Ovary (tissue), 7 donors: ENCODE measurements at regions not wholly inside any gene's neighbourhood (a gene's known extent, or its start where the extent isn't known, plus 50 kb on each side); places are given as distances from the start of the nearest gene placed in this dataset.

ENCODE experiments used
- DNase-seq, 5 donors: peaks; one replicate each; pipeline ENCODE4 v3.0.0-alpha.2; 2019 to 2020
- H3K27ac ChIP-seq, 2 donors: fragments of 200-600 bp; one replicate each; pipeline versions ENCODE4 v1.5.1 to v1.8.0; 2019 to 2022
- H3K27me3 ChIP-seq: fragments of 200-600 bp; one replicate; pipeline ENCODE4 v1.8.0; 2022
- H3K36me3 ChIP-seq: fragments of 200-600 bp; sonication (generic); one replicate; pipeline ENCODE4 v1.5.1; 2019
- H3K4me1 ChIP-seq: one replicate; pipeline ENCODE4 v1.8.1; 2013; ENCODE audit warnings: mild to moderate bottlenecking, moderate library complexity; ENCODE audit not compliant: insufficient read depth
- H3K4me3 ChIP-seq: fragments of 200-600 bp; sonication (generic); one replicate; pipeline ENCODE4 v1.5.1; 2017
- H3K9me3 ChIP-seq, 2 donors: fragments of 200-600 bp in 1 of 2; sonication (generic) in 1 of 2; one replicate each; pipeline versions ENCODE4 v1.5.1 to v1.8.1; 2013 to 2019; ENCODE audit warnings: mild to moderate bottlenecking in 1 of 2, moderate library complexity in 1 of 2
- EP300 ChIP-seq: sonication (generic); formaldehyde crosslinking; IDR thresholded peaks from one replicate; pipeline ENCODE4 v1.6.1; 2017; ENCODE audit warnings: antibody characterized with exemption
- POLR2A ChIP-seq: fragments of 450-650 bp; IDR thresholded peaks from one replicate; pipeline ENCODE4 v1.6.1; 2017; ENCODE audit warnings: antibody characterized with exemption, mild to moderate bottlenecking, moderate library complexity
- WGBS, 3 donors: extraction: QIAGEN DNeasy Blood & Tissue Kit in 1 of 3; methylation state at CpG; one replicate each; pipeline versions ENCODE4 v1.1.5 to v1.1.7; 2013 to 2017; 5-methylcytosine and 5-hydroxymethylcytosine counted together
- intact Hi-C, 4 donors: fragments of 100-400 bp; cut with DNase I; formaldehyde crosslinking; loops; one replicate each; pipeline versions ENCODE4 v1.11.0 to v1.15.1; 2022 to 2023
- TF ChIP-seq, protein P1 (sequence below), 3 donors: fragments of 450-650 bp in 2 of 3; fragments of 200-600 bp in 1 of 3; IDR thresholded peaks; one replicate each; pipeline versions ENCODE4 v1.5.1 to v1.8.0; 2016 to 2022; ENCODE audit warnings: antibody characterized with exemption in 3 of 3, mild to moderate bottlenecking in 1 of 3
- donor health status: DM: no; HTN: no; CAD: no; lungs with moderate emphysema.
- donor health status: DM: no; HTN: no; CAD: no.
- donor health status: Bipolar disorder and iron deficiency.
- donor health status: DM: no; HTN: no; CAD: no.
- donor health status: DM: yes; HTN: yes; CAD: no.

DNA sequence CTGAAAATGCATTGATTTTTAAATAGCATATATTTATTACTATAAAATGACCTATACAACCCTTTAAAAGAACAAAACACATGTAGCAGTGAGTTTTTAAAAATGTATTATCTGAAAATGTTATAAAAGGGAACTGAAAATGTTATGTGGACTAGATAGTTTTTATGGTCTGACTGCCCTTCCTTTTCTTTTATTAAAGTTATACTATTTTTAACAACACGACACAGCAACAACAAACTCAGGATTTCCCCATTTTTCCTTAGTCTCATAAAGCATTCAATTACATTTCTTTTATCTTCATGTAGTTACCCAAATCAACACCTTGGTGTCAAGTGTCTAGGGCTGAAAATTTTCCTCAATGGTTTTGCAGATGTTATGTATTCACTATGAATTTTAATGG, 132.8 kb upstream of the TMEFF2 start:
- Histone ChIP-seq H3K36me3 (no peaks in the 10 kb centered on the region), H3K27ac (no peak overlapping the region), H3K27me3 (no peaks in the 10 kb centered on the region), H3K9me3 (no peaks in the 10 kb centered on the region), H3K4me3 (no peak overlapping the region), H3K4me1 (no peaks in the 10 kb centered on the region)
- DNase-seq = no peak
- TF ChIP-seq EP300 (no peak), POLR2A (no peak)
- TF ChIP-seq, protein P1, sequence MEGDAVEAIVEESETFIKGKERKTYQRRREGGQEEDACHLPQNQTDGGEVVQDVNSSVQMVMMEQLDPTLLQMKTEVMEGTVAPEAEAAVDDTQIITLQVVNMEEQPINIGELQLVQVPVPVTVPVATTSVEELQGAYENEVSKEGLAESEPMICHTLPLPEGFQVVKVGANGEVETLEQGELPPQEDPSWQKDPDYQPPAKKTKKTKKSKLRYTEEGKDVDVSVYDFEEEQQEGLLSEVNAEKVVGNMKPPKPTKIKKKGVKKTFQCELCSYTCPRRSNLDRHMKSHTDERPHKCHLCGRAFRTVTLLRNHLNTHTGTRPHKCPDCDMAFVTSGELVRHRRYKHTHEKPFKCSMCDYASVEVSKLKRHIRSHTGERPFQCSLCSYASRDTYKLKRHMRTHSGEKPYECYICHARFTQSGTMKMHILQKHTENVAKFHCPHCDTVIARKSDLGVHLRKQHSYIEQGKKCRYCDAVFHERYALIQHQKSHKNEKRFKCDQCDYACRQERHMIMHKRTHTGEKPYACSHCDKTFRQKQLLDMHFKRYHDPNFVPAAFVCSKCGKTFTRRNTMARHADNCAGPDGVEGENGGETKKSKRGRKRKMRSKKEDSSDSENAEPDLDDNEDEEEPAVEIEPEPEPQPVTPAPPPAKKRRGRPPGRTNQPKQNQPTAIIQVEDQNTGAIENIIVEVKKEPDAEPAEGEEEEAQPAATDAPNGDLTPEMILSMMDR (IDR thresholded peaks at IDR 0.05) = no peak
- intact Hi-C loops = no loop called here
- WGBS, 3 donors = 62 to 81% (median 66%) methylated on average over 1 of the region's 1 CpG

DNA sequence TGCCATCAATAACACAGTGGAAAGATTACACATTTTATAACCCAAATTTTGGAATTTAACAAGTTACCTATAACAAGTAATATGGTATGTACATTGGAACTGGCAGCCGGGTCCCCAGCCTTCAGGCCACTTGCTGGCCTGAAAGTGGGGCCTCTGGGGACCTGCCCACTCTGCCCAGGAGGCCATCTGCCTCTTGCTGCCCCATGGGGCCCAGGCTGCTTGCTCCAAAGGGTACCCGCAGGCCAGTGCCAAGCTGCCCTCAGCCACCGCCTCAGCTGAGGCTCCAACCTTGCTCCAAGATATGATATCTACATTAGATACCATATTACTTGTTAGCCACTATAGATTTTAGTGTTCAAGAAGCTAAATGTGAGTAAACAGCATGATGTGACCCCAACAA, 120.8 kb upstream of the TMEFF2 start:
- Histone ChIP-seq H3K9me3 (peaks cover 0 to 3% of the 10 kb centered on the region in 2 donors), H3K4me3 (no peak overlapping the region), H3K4me1 (no peaks in the 10 kb centered on the region), H3K36me3 (no peaks in the 10 kb centered on the region), H3K27ac (no peak overlapping the region), H3K27me3 (no peaks in the 10 kb centered on the region)
- TF ChIP-seq EP300 (no peak), POLR2A (no peak)
- TF ChIP-seq, protein P1 (IDR thresholded peaks at IDR 0.05) = no peak
- WGBS, 3 donors = 89 to 93% (median 91%) methylated on average over 3 of the region's 3 CpGs
- DNase-seq = no peak
- intact Hi-C loops = no loop called here

DNA sequence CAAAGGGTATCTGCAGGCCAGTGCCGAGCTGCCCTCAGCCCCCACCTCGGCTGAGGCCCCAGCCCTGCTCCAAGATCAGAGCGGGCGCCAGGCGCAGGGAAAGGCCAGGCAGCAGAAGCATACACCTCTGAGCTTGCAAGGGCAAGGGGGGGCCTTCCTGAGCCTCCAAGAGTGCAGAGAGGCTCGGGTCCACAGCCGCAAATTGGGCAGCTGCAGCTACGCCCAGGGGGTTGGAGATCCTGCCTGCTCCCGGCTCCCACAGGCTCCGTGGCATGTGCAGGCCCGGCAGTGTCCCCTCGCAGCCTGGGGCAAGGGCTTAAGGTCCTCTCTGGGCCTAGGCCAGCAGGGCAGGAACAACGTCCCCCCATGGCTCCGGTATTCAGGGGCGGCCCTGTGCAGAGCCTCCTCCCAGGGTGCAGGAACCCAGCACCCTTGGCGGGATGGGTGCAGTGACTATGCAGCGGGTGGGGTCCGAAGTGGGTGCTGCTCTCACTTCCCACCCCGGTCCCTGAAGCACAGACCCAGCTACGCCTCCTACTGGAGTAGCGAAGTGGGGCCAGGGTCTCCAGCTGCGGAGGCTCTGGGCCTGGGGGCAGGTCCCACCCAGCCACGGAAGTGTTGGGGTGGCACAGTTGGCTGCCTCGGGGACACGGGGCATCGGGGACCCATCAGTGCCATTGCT, 120.2 kb upstream of the TMEFF2 start:
- no peak overlapping the region for H3K4me3 ChIP-seq
- intact Hi-C loops = no loop called here
- peaks cover 0 to 3% of the 10 kb centered on the region in 2 donors for H3K9me3 ChIP-seq
- WGBS, 3 donors = 90 to 91% (median 91%) methylated on average over 22 to 26 of the region's 26 CpGs
- TF ChIP-seq, protein P1 (IDR thresholded peaks at IDR 0.05) = no peak
- no peak for TF ChIP-seq POLR2A
- TF ChIP-seq EP300 = no peak
- DNase-seq = peak in 1 of 5 donors; percentile 10
- H3K36me3 ChIP-seq = no peaks in the 10 kb centered on the region
- H3K4me1 ChIP-seq = no peaks in the 10 kb centered on the region
- no peaks in the 10 kb centered on the region for H3K27me3 ChIP-seq
- no peak overlapping the region for H3K27ac ChIP-seq

DNA sequence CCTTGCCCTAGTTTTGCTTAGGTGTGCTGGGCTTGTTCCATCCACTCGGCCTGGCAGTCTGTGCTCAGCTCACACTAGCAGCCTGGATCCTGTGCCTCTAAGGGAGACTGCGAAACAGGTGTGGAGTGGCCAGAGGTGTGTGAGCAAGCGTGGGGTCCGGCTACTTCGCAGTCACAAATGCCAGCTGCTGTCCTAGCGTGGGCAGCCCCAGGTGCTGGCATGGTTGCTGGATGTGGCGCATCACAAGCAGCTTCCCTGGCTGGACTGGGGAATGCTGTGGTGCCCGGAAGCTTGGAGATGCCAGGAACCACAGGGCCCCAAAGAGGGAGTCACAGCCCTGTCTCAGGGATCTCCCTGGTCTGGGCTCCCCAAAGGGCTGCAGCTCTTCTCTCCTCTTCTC, 119.0 kb upstream of the TMEFF2 start:
- 89 to 95% (median 90%) methylated on average over 8 of the region's 8 CpGs for WGBS, 3 donors
- H3K4me3 ChIP-seq = no peak overlapping the region
- no peak for TF ChIP-seq EP300
- TF ChIP-seq POLR2A = no peak
- TF ChIP-seq, protein P1 (IDR thresholded peaks at IDR 0.05) = no peak
- H3K4me1 ChIP-seq = no peaks in the 10 kb centered on the region
- H3K9me3 ChIP-seq = peaks cover 0 to 3% of the 10 kb centered on the region in 2 donors
- DNase-seq = peak in 1 of 5 donors; percentile 9
- H3K27ac ChIP-seq = no peak overlapping the region
- no peaks in the 10 kb centered on the region for H3K36me3 ChIP-seq
- intact Hi-C loops = no loop called here
- no peaks in the 10 kb centered on the region for H3K27me3 ChIP-seq
